ENCODE measurements at regions not wholly inside any gene's neighbourhood (a gene's known extent, or its start where the extent isn't known, plus 50 kb on each side); places are given as distances from the start of the nearest gene placed in this dataset.

DNA sequence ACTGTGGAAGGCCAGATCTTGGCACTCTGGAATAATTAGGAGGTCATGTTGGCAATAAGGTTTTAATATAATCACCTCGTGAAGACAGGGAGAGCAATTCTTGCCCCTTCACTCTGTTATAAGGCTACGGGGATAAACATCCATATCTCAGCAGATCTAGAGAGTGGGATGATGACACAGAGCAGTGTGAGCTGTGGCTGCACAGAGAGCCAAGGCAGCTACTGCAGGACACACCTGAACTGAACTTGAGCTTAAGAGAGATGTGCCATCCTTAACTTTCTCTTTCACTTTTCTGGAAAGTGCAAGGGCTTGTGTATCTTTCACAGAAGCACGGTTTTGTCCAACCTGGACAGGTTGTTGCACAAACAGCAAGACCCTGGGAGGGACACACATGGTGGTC lies 174.7 kb downstream of the GATA3 start:
- no peak for DNase-seq (ENCODE audit: low read depth)

DNA sequence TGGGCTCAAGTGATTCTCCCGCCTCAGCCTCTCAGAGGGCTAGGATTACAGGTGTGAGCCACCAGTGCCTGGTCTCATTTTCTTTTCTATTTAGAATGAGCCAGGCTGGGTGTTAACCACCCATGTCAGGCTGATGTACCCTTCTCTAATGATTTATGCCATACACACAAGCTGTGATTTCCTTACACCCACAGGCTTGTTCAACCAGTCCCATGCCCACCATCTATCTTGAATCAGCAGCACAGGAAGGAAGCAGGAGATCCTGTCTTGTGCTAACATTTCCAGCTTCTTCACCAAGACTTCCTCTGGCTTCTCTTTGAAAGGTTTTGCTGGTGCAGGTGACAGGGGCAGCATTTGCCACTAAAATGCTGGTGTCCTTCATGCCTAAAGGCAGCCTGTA lies 176.4 kb downstream of the GATA3 start:
- no peak for DNase-seq (ENCODE audit: low read depth)

DNA sequence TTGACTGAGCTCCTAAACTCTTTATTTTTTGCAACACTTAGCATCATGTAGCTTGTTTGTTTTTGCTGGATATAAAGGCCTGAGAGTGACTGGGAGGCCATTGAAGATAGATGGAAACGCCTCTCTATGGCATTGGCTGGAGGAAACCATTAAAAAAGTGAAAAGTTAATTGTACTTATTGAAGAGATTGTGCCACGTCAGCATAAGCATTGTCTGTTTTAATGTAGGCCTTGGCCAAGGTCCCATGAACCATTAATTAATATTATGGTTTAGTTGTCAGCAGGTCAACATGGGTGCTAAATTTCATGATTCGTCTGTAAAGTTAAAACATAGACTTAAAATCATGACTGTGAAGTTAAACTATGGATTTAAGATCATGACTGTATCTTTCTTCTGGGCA lies 178.6 kb downstream of the GATA3 start:
- DNase-seq (ENCODE audit: low read depth), result no peak

DNA sequence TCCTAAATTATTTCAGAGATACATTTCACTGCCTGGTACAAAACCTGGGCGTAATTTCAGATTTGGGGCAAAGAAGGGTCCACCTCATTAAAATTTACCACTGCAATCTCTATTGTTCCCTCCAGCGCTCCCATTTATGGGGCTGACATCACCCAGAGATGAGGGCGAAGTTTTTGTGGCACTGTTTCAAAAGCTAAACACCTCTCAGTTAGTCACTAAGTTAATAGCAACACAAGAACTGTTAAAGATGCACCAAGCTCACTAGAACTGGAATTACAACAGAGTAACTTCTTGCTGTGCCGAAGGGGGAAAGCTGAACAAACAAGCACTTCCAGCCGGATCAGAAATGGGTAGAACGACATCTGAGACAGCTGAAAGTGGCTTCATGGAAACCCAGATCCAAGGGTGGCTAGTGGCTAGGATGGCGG lies 179.4 kb downstream of the GATA3 start:
- DNase-seq (ENCODE audit: low read depth), result no peak

DNA sequence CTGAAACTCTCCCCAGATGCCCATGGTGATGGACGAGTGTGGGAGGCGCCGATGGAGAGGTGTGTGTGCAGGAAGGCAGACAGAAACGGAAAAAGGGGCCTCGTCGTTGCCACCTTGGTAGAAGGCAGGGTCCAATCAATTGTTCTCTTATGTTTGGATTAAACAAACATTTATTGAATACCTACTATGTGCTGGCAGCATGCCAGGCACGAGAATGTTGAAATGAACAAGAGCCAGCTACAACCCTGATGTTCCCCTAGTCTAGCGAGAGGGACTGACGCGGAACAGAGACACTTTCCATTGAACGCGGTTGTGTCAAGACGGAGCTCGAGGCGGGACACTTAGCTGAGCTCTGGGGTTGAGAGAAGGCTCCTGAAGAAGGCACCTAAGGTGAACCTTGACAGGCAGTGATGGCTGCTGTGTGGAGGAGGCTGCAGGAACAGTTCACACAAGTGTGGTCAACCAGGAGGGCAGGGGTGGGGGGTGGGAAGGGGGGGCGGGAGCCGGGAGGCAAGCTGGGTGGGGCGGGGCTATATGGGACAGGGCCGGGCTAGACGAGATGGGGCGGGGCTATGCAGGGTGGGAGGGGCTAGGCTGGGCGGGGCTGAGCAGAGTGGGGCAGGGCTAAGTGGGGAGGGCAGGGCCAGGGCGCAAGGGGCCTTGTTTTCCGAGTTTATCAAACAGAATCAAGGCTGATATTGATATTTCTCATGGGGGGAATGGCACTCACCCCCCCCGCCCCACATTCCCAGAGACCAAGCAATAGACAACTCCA lies 181.0 kb downstream of the GATA3 start:
- no peak for DNase-seq (ENCODE audit: low read depth)

DNA sequence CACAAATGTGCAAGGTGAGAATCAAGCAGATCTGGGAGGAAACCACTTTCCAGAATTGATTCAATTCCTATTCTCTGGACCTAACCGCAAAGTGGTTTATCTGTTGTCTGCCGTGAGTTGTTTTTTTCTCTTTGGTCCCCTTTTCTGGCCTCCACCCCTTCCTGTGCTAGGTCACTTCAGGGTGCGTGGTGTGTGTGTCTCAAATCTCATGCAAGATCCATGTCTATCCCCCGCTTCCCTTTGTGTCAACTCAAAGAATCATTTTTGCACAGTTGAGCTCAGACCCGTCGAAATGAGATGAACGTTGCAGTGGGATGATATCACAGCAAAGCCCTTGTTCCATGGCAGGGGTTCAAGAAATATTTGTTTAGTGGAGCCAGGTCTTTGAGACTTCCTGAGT lies 184.5 kb downstream of the GATA3 start:
- no peak for DNase-seq (ENCODE audit: low read depth)

DNA sequence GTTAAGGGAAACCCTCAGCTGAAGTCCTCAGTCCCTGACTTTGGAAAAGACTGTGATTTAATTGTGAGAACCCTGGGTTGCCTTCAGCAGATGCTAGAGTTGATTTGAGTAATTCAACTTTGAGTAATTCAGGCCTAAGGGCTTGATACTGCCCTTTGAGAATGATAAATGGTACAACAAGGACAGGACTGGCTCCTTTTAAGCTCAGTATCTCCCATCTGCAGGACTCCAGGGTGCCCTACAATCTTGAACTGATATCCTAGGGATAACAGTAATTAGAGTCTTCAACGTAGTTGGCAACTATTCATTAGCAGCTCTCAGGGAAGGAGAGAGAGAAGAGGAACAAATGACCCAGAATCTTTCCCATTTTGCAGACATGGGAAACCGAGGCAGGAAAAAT lies 186.4 kb downstream of the GATA3 start:
- no peak for DNase-seq (ENCODE audit: low read depth)

DNA sequence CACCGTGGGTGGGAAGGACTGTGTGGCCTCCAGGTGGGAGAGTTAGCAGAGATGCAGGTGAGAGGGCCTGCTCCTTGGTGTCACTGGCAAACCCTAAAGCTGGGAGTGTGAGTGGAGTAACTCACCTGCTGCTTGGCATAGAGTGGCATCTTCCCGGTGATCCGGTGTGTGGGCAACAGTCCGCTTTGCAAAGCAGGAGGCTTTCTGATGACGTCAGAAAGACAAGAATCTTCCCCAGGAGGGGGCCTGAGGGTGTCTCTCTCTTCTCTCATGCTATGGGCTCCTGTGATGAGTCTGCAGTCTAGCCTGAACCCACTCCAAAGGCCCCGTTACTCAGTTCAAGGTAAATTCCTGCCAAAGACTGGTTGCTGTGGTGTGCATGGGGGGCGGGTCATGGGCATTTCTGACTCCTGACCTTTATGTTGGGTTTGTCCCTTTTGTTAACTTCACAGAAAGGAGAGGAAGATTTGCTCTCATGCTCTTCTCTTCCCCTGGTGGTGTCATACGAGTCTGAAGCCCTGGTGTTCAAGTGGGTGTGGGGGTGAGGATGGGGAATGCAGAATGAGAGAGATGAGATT lies 187.9 kb downstream of the GATA3 start:
- DNase-seq (ENCODE audit: low read depth), result no peak

DNA sequence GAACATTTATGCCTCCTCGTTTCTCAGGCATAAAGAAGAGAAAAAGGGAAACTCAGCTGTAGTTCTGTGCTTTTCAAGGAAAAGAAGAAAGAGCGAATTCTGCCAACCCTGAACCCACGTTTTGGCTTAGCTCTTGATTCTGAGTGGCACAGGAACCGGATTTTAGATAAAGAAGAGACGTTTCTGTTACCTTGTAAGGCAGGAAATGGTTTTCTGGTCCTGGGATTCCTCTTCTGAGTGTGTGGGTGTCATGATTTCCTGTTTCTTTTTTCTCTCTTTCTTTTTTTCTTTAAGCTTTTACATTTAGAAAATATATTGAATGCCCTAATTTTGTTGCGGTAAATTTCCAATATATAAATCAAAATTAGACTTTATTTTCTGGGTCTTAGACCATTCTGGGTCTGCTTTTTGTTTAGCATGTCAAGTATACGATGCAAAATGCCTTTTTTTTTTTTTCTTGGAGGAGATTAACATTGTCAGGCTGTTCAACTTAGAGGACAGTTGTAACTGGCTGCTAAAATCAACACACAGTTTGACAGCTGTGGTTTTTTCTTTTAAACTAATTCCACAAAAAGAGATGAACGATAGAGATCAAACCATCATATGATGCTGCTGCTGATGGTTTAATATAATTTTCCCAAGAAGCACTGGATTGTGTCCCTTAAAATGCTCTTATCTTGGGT lies 190.8 kb downstream of the GATA3 start:
- no peak for DNase-seq (ENCODE audit: low read depth)

DNA sequence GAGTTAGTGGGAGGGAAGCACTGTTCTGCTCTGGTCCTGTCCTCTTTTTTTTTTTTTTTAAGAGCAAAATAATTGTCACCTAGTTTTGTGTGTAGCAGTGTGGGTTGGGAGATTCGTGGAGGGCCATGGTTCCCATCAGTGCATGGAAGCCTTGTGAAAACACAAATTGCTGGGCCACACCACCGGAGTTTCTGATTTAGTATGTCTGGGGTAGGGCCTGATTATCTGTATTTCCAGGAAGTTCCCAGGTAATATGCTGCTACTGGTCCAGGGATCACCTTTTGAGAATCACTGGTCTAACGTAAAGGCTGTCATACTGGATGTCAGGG lies 191.3 kb downstream of the GATA3 start:
- DNase-seq (ENCODE audit: low read depth), result no peak

DNA sequence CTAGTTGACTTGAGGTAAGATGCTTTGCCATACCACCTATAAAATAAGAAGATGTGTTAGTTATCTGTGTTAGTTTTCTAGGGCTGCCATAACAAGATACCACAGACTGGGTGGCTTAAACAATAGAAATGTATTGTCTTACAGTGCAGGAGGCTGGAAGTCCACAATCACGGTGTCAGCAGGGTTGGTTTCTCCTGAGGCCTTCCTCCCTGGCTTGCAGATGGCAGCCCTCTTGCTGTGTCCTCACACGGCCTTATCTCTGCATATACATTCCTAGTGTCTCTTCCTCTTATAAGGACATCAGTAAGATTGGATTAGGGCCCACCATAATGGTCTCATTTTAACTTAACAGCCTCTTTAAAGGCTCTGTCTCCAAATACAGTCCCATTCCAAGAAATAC lies 192.1 kb downstream of the GATA3 start:
- no peak for DNase-seq (ENCODE audit: low read depth)

DNA sequence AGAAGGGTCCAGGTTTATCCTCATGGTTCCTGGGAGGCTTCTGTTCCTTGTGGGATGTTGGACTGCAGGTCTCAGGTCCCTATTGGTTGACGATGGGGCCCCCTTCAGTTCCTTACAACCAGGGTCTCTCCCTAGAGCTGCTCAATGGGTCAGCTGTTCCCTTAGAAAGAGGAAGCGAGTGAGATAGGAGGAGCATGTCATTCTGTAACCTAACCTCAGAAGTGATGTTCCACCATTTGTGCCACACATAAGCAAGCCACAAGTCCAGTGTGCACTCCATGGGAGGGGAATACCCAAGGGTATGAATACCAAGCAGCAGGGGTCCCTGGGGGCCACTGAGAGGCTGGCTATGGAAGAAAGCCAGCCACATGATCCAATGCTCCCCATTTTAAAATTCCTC lies 192.7 kb downstream of the GATA3 start:
- no peak for DNase-seq (ENCODE audit: low read depth)

DNA sequence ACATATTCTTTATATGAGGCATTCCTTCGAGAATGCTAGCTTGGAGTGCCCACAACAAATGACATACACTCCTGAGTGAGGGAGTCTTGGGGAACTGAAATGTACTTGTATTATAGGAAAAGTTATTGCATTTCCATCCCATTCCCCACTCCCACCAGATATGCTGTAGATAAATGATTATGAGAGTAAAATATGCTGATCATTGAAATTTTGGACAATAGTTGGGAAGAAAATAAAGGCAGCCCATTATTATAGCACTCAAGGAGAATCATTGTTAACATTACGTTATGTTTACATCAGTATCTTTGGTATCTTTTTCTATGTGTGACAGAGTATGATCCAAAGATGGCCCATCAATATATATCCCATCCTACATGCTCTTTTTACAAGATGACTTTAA lies 194.4 kb downstream of the GATA3 start:
- no peak for DNase-seq (ENCODE audit: low read depth)

DNA sequence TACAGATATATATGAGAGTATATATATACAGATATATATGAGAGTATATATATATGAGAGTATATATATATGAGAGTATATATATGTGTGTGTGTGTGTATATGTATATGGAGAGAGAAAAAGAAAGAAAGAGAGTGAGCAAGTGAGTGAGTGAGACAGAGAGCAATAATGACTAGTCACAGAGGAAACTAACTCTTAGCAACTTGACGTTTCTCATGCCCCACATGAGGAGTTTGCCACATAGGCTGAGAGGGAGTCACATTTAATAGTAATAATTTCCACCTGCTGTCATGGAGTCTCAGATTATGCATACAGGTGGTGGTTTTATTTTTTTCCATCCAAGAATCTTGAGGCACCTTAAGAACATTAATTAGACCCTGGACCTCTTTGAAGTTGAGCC lies 199.9 kb downstream of the GATA3 start:
- no peak for DNase-seq (ENCODE audit: low read depth)

DNA sequence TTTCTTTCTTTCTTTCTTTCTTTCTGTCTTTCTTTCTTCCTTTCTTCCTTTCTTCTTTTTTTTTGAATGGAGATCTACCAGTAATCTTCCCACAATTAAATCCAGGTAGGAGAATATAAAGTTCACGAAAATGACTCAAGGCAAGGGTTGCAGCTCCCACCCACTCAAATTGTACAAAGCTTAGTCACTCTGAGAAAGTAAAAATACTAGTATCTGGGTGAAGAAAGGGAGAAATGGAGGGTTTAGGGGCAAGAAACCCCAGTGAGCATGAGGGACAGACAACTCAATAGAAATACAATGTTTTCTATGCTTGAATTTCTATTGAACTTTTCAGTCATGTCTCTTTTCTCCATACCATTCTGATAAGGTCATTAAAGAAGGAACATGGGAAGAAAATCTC lies 200.8 kb downstream of the GATA3 start:
- no peak for DNase-seq (ENCODE audit: low read depth)

DNA sequence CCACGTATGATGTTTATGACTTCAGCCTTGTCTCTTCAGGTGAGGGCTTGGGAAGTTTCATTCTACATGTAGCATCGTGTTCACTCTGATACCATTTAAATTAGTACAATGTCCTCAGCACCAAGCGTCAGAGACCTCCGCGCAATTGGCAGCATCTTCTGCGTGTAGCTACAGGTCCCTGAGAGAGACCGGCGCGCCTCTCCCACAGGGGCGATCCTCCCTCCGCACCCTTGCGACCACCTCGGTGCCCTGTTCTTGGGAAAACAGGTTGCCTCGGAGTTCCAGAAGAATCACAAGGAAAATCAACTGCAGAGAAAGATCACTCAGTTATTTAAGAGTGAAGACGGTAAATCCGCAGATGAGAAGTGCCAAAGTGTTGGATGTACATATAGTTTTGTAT lies 206.2 kb downstream of the GATA3 start:
- DNase-seq (ENCODE audit: low read depth), result no peak

DNA sequence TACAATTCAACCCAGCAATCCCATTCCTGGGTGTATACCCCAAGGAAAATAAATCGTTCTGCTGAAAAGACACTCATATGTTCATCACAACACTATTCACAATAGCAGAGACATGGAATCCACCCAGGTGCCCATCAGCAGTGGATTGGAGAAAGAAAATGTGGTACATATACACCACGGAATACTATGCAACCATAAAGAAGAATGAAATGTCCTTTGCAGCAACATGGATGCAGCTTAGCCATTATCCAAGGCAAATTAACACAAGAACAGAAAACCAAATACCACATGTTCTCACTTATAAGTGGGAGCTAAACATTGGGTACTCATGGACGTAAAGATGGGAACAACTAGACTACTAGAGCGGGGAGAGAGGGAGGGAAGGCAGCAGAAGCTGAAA lies 207.8 kb downstream of the GATA3 start:
- no peak for DNase-seq (ENCODE audit: low read depth)

DNA sequence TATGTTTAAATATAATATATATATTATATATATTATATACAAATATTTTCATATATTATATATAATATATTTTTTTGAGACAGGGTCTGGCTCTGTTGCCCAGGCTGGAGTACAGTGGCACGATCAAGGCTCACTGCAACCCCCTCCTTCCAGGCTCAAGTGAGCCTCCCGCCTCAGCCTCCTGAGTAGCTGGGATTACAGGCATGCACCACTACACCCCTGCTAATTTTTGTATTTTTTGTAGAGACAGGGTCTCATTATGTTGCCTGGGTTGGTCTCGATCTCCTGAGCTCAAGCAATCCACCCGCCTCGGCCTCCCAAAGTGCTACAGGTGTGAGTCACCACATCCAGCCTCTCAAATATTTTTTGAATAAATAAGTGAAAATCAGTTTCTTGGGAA lies 215.5 kb downstream of the GATA3 start:
- no peak for DNase-seq (ENCODE audit: low read depth)

DNA sequence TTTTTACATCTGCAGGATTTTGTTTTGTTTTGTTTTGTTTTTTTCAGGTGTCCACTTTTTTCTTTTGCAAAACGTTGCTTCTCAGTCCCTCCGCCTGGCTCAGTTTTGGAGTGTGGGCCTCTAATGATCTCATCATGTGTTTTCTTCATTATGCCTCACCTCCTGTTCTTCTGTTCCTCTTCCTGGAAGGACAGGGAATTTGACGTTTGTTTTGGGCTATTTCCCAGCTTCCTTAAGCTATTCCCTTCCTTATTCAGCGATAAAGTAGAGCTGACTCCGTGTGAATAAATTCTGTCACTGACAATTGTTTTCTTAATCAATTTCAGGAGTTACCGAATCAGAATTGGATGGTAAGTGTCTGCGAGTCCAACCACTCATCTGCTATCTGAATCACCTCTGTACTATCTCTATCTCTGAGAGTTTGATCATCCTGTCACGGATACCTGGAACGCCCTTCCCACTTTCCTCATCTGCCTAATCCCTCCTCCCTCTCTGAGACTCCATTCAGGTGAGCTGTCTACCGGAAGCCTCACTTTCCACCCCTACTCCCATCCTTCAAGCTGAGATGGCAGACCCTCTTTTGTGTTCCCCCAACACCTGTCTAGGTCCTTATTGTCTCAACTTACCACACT lies 218.4 kb downstream of the GATA3 start:
- no peak for DNase-seq (ENCODE audit: low read depth)

DNA sequence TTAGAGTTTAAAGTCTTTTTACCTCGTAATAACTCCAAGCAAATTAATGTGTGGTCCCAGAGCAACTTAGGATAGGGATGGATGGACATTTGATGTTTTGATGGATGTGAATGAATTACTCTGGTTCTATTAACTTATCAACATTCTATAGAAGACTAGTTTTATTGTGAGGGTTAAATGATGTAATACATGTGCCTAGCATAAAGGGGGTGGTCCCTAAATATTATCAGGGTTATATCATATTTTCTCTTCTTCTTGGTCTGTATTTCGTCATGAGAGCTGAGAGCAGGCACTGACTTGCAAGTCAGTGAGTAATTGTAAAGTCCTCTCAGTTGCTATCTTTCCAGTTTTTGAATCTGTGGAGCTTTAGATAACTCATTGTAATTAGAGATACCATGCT lies 219.3 kb downstream of the GATA3 start:
- no peak for DNase-seq (ENCODE audit: low read depth)

DNA sequence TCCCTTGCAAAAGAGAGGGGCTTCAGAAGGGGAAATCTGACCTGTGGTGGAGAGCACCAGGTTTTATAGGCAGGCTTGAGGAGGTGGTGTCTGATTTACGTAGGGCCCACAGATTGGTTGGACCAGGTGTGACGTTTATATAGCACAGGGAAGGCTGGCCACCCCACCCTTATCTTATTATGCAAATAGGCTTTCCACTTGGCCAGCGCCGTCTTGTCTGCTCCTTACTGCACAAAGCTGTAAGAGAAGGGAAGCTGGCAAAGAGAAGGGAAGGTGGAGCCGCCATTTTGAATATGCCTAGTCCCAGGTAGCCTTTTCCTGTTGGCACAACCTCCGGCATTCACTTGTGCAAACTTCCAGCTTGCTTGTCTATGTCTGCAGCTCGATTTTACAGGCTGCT lies 221.4 kb downstream of the GATA3 start:
- no peak for DNase-seq (ENCODE audit: low read depth)

DNA sequence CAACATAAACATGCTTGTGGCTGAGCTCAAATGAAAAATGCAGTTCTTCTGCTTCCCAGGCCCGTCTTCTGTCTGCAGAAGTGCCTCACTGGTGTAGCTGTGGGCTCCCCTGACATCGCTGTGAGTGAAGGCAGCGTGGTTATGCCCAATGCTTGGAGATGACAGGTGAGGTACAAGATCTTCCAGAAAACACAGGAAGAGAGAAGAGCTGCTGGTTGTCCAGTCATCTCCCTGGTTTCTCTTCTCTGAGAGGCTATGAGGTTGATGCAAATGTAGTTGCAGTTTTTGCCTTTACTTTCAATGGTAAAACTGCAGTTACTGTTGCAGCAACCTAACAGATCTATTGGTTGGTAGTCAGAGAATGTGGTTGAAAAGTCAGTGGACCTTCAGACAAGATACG lies 223.6 kb downstream of the GATA3 start:
- no peak for DNase-seq (ENCODE audit: low read depth)

DNA sequence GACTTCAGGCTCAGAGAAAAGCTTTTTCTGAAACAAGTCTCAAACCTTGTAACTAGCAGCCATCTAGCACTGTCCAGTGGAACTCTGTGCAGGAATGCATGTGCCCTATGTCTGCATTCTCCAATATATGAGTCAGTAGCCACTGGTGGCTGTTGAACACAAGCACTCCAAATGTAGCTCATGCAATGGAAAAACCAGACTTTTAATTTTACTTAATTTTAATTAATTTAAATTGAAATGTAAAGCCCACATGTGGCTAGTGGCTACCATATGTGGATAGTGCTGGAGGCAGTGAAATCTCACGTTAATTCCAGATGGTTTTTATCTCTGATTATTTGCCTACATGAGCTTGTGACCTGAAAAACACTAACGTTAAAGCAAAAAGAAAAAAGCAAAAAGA lies 225.1 kb downstream of the GATA3 start:
- peak; percentile 36 for DNase-seq (ENCODE audit: low read depth)
